ENCODE measurements at regions not wholly inside any gene's neighbourhood (a gene's known extent, or its start where the extent isn't known, plus 50 kb on each side); places are given as distances from the start of the nearest gene placed in this dataset.
A peak's percentile ranks its signal among the peaks of the same experiment; 100 is the strongest.

DNA sequence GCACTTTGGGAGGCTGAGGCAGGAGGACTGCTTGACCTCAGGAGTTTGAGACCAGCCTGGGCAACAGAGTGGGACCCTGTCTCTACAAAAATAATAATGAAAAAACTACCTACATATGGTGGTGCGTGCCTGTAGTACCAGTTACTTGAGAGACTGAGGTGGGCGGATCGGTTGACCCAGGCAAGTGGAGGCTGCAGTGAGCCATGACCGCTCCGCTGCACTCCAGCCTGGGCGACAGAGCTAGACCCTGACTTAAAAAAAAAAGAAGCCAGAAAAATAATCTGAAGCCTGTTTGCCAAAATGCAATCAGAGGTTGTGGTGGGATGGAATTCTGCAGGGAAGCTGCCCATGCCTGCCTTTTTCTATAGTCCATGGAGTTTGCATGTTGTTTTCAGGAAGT, 50.4 kb upstream of the GGTA1 start:
- no peaks in the 10 kb centered on the region for H3K27me3 ChIP-seq
- intact Hi-C loops (cut with DNase I; ENCODE audit: low total_unique reads) = no loop called here
- H3K4me3 ChIP-seq = peak overlapping the region in 1 of 3 donors; percentile 32
- DNase-seq (ENCODE audit: low spot score in 2 of 2) = no peak
- H3K4me1 ChIP-seq = peaks cover 0 to 15% of the 10 kb centered on the region in 2 donors
- no peak overlapping the region for H3K27ac ChIP-seq
- TF ChIP-seq POLR2A (IDR thresholded peaks at IDR 0.05) (no peak), POLR2AphosphoS5 (IDR thresholded peaks at IDR 0.05) (no peak), CTCF (IDR thresholded peaks at IDR 0.05) (no peak)
- H3K9me3 ChIP-seq = no peaks in the 10 kb centered on the region
- no peaks in the 10 kb centered on the region for H3K36me3 ChIP-seq

GRCh38 chr9:121550569-121551512, 51.2 kb upstream of the GGTA1 start:
- TF ChIP-seq POLR2A (IDR thresholded peaks at IDR 0.05) = no peak
- peak; percentile 92 to 94 (median 93) for TF ChIP-seq CTCF (IDR thresholded peaks at IDR 0.05)
- TF ChIP-seq POLR2AphosphoS5 (IDR thresholded peaks at IDR 0.05) = peak in 1 of 3 donors; percentile 63
- H3K4me1 ChIP-seq = peaks cover 0 to 12% of the 10 kb centered on the region in 2 donors
- no peak overlapping the region for H3K27ac ChIP-seq
- no peaks in the 10 kb centered on the region for H3K27me3 ChIP-seq
- H3K9me3 ChIP-seq = no peaks in the 10 kb centered on the region
- DNase-seq (ENCODE audit: low spot score in 2 of 2) = peak; percentile 82 to 87
- intact Hi-C loops (cut with DNase I; ENCODE audit: low total_unique reads) = no loop called here
- peak overlapping the region; percentile 7 to 61 (median 32) for H3K4me3 ChIP-seq
- no peaks in the 10 kb centered on the region for H3K36me3 ChIP-seq

DNA sequence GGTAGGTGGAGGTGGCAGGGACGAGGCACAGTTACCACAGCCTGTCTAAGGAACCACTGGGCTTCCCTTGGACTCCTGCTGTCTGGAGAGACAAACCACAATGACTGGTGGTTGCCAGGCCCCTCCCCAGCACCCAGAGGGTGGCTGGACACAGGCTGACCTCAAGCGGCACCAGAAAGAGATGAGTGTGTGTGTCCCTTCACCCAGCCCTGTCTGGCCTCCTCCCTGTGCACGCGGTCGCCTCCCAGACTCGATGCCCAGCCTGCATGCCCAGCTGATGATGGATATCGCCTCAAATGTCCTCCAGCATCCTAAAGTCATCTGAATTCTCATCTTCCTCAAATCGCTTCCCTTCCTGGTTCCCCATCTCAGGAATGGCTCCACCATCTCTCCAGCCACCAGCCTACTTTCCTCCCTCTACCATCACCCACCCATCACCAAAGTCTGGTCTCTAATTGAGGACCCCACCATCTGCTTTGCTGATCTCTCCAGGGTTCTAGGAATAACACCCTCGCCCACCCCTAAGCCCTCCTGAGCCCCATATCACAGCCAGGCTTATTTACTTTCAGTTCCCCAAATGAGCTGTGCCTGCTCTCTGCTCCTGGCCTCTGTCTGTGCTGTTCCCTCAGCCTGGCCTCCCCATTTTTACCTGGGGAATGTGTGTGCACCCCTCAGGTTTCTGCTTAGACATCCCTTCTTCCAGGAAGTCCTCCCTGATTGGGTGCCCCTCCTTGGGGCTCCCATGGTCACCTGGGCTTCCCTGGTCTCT, 52.5 kb upstream of the GGTA1 start:
- DNase-seq (ENCODE audit: low spot score in 2 of 2) = no peak
- intact Hi-C loops (cut with DNase I; ENCODE audit: low total_unique reads) = no loop called here
- H3K27ac ChIP-seq = no peak overlapping the region
- no peaks in the 10 kb centered on the region for H3K27me3 ChIP-seq
- TF ChIP-seq POLR2AphosphoS5 (IDR thresholded peaks at IDR 0.05) (no peak), POLR2A (IDR thresholded peaks at IDR 0.05) (no peak), CTCF (IDR thresholded peaks at IDR 0.05) (no peak)
- no peaks in the 10 kb centered on the region for H3K36me3 ChIP-seq
- no peak overlapping the region for H3K4me3 ChIP-seq
- H3K4me1 ChIP-seq = peaks cover 0 to 7% of the 10 kb centered on the region in 2 donors
- H3K9me3 ChIP-seq = no peaks in the 10 kb centered on the region

GRCh38 chr9:121556082-121556481, 56.4 kb upstream of the GGTA1 start:
- Histone ChIP-seq H3K4me1 (peaks cover 0 to 8% of the 10 kb centered on the region in 2 donors), H3K27ac (peak overlapping the region; percentile 83 to 85), H3K36me3 (no peaks in the 10 kb centered on the region), H3K4me3 (no peak overlapping the region), H3K9me3 (no peaks in the 10 kb centered on the region), H3K27me3 (no peaks in the 10 kb centered on the region)
- no peak for DNase-seq (ENCODE audit: low spot score in 2 of 2)
- intact Hi-C loops (cut with DNase I; ENCODE audit: low total_unique reads) = no loop called here
- no peak for TF ChIP-seq POLR2AphosphoS5 (IDR thresholded peaks at IDR 0.05)
- no peak for TF ChIP-seq CTCF (IDR thresholded peaks at IDR 0.05)
- TF ChIP-seq POLR2A (IDR thresholded peaks at IDR 0.05) = no peak
